ENCODE measurements at regions not wholly inside any gene's neighbourhood (a gene's known extent, or its start where the extent isn't known, plus 50 kb on each side); places are given as distances from the start of the nearest gene placed in this dataset.
A peak's percentile ranks its signal among the peaks of the same experiment; 100 is the strongest.

DNA sequence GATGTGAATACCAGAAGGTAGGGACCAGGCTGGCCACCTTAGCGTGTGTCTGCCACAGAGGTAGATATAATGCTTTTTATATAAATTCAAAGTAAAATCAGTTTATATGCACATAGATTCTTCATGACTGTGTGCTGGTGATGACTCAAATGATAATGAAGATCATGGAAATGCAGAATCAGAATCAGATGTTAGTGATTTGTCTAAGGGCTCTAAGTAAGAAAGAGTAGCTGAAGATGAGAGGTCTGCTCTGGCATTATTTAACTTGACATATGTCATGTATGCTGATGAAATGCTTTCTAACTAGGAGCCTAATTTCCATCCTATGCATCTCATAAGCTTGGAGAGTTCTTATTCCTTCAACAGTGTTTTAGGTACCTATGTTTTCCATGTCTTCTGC is 50.3 kb upstream of the DPH6 start:
- no peak overlapping the region for H3K9ac ChIP-seq (ENCODE audit: low read length)
- no peaks in the 10 kb centered on the region for H3K79me2 ChIP-seq (replicated peaks; ENCODE audit: insufficient read depth, low read length)
- no peaks in the 10 kb centered on the region for H3F3A ChIP-seq (ENCODE audit: insufficient read depth, low read length, poor library complexity, severe bottlenecking)
- H3K27ac ChIP-seq (ENCODE audit: low read length): peak overlapping the region; percentile 50
- no peaks in the 10 kb centered on the region for H3K36me3 ChIP-seq (ENCODE audit: insufficient read depth, low read length)
- peak; percentile 19 for TF ChIP-seq EP300 (conservative IDR thresholded peaks at IDR 0.05; ENCODE audit: poor library complexity, severe bottlenecking)
- no peak for TF ChIP-seq SMC3 (conservative IDR thresholded peaks at IDR 0.05; ENCODE audit: poor library complexity)
- no peak overlapping the region for H2AFZ ChIP-seq (ENCODE audit: low read depth, low read length)
- peaks cover 5% of the 10 kb centered on the region for H3K9me3 ChIP-seq (ENCODE audit: low read length)
- H3K4me2 ChIP-seq (ENCODE audit: low read length): no peak overlapping the region
- H3K4me3 ChIP-seq (ENCODE audit: low read length): no peak overlapping the region
- no peaks in the 10 kb centered on the region for H4K20me1 ChIP-seq (ENCODE audit: insufficient read depth)
- H3K27me3 ChIP-seq (ENCODE audit: insufficient read depth, low read depth, low read length): no peaks in the 10 kb centered on the region
- no peaks in the 10 kb centered on the region for H3K9me2 ChIP-seq (ENCODE audit: insufficient read depth, low read length)

- no peaks in the 10 kb centered on the region for H3K9me2 ChIP-seq (ENCODE audit: insufficient read depth, low read length)
- H3K4me2 ChIP-seq (ENCODE audit: low read length): no peak overlapping the region
- H3K9me3 ChIP-seq (ENCODE audit: low read length): peaks cover 5% of the 10 kb centered on the region
- no peak overlapping the region for H3K9ac ChIP-seq (ENCODE audit: low read length)
- no peaks in the 10 kb centered on the region for H3K36me3 ChIP-seq (ENCODE audit: insufficient read depth, low read length)
- no peaks in the 10 kb centered on the region for H3K27me3 ChIP-seq (ENCODE audit: insufficient read depth, low read depth, low read length)
- H2AFZ ChIP-seq (ENCODE audit: low read depth, low read length): no peak overlapping the region
- H3F3A ChIP-seq (ENCODE audit: insufficient read depth, low read length, poor library complexity, severe bottlenecking): no peaks in the 10 kb centered on the region
- H4K20me1 ChIP-seq (ENCODE audit: insufficient read depth): no peaks in the 10 kb centered on the region
- no peak overlapping the region for H3K27ac ChIP-seq (ENCODE audit: low read length)
- no peaks in the 10 kb centered on the region for H3K79me2 ChIP-seq (replicated peaks; ENCODE audit: insufficient read depth, low read length)
- H3K4me3 ChIP-seq (ENCODE audit: low read length): no peak overlapping the region
- TF ChIP-seq MXI1 (conservative IDR thresholded peaks at IDR 0.05; ENCODE audit: poor library complexity, severe bottlenecking) (no peak), EP300 (conservative IDR thresholded peaks at IDR 0.05; ENCODE audit: poor library complexity, severe bottlenecking) (no peak), CTCF (IDR thresholded peaks at IDR 0.05; ENCODE audit: poor library complexity, severe bottlenecking) (no peak), RAD21 (conservative IDR thresholded peaks at IDR 0.05) (no peak), POLR2AphosphoS5 (IDR thresholded peaks at IDR 0.05) (no peak), SMC3 (conservative IDR thresholded peaks at IDR 0.05; ENCODE audit: poor library complexity) (no peak), TAF1 (IDR thresholded peaks at IDR 0.05; ENCODE audit: low read depth) (no peak)
These were observed 56.9 kb upstream of the DPH6 start for GRCh38 chr15:35602836-35603235.

DNA sequence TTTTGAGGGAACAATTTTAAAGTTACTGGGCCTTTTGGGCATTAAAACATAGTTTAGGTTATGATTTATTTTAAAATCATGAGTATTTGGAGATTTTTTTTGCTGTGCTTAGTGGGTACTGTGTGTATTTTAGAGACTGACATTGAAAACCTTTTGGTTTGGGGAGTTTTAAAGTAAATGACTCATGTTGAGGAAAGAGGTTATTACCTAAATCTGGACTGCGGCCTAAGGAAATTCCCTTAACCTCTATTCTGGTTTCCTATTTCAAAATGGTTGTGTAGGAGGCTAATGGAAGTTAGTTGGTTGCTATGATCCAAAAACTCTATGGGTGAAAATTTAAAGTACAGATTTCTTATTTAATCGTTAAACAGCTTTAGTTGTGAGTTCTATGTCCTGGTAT is 57.3 kb upstream of the DPH6 start:
- Histone ChIP-seq H3K4me3 (ENCODE audit: low read length) (no peak overlapping the region), H3K9me3 (ENCODE audit: low read length) (peaks cover 5% of the 10 kb centered on the region), H3K9me2 (ENCODE audit: insufficient read depth, low read length) (no peaks in the 10 kb centered on the region), H3K79me2 (replicated peaks; ENCODE audit: insufficient read depth, low read length) (no peaks in the 10 kb centered on the region), H3K27ac (ENCODE audit: low read length) (no peak overlapping the region), H3F3A (ENCODE audit: insufficient read depth, low read length, poor library complexity, severe bottlenecking) (no peaks in the 10 kb centered on the region), H3K36me3 (ENCODE audit: insufficient read depth, low read length) (no peaks in the 10 kb centered on the region), H2AFZ (ENCODE audit: low read depth, low read length) (no peak overlapping the region), H3K27me3 (ENCODE audit: insufficient read depth, low read depth, low read length) (no peaks in the 10 kb centered on the region), H4K20me1 (ENCODE audit: insufficient read depth) (no peaks in the 10 kb centered on the region), H3K4me2 (ENCODE audit: low read length) (no peak overlapping the region), H3K9ac (ENCODE audit: low read length) (no peak overlapping the region)
- TF ChIP-seq POLR2AphosphoS5 (IDR thresholded peaks at IDR 0.05) (no peak), EZH2 (IDR thresholded peaks at IDR 0.05; ENCODE audit: borderline replicate concordance, insufficient read depth, low read length, poor library complexity, severe bottlenecking) (no peak), SMC3 (conservative IDR thresholded peaks at IDR 0.05; ENCODE audit: poor library complexity) (no peak), MXI1 (conservative IDR thresholded peaks at IDR 0.05; ENCODE audit: poor library complexity, severe bottlenecking) (no peak), EP300 (conservative IDR thresholded peaks at IDR 0.05; ENCODE audit: poor library complexity, severe bottlenecking) (no peak), TAF1 (IDR thresholded peaks at IDR 0.05; ENCODE audit: low read depth) (no peak), RAD21 (conservative IDR thresholded peaks at IDR 0.05) (no peak), CTCF (IDR thresholded peaks at IDR 0.05; ENCODE audit: poor library complexity, severe bottlenecking) (no peak)
- TF ChIP-seq, protein P1, sequence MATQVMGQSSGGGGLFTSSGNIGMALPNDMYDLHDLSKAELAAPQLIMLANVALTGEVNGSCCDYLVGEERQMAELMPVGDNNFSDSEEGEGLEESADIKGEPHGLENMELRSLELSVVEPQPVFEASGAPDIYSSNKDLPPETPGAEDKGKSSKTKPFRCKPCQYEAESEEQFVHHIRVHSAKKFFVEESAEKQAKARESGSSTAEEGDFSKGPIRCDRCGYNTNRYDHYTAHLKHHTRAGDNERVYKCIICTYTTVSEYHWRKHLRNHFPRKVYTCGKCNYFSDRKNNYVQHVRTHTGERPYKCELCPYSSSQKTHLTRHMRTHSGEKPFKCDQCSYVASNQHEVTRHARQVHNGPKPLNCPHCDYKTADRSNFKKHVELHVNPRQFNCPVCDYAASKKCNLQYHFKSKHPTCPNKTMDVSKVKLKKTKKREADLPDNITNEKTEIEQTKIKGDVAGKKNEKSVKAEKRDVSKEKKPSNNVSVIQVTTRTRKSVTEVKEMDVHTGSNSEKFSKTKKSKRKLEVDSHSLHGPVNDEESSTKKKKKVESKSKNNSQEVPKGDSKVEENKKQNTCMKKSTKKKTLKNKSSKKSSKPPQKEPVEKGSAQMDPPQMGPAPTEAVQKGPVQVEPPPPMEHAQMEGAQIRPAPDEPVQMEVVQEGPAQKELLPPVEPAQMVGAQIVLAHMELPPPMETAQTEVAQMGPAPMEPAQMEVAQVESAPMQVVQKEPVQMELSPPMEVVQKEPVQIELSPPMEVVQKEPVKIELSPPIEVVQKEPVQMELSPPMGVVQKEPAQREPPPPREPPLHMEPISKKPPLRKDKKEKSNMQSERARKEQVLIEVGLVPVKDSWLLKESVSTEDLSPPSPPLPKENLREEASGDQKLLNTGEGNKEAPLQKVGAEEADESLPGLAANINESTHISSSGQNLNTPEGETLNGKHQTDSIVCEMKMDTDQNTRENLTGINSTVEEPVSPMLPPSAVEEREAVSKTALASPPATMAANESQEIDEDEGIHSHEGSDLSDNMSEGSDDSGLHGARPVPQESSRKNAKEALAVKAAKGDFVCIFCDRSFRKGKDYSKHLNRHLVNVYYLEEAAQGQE (IDR thresholded peaks at IDR 0.05; ENCODE audit: borderline replicate concordance): no peak

All from neural cell (in vitro differentiated cells).